ENCODE measurements at regions not wholly inside any gene's neighbourhood (a gene's known extent, or its start where the extent isn't known, plus 50 kb on each side); places are given as distances from the start of the nearest gene placed in this dataset.

DNA sequence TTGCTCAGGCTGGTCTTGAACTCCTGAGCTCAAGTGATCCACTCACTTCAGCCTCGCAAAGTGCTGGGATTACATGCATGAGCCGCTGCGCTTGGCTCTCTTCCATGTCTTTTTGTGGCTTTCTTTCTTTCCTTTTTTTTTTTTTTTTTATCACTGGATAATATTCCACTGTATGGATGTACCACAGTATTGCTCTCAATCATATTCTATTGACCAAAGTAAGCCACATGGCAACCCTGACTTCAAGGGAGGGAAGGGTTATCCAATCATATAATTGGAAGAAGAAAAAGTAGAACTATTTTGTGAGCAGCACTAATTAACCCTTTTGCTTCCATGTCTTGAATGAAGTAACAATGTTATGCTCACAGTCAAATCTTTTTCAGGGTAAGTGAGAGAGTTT is 307.0 kb upstream of the RASGRP1 start:
- H2AFZ ChIP-seq (ENCODE audit: low read depth, low read length): no peak overlapping the region
- H3K9me3 ChIP-seq (replicated peaks; ENCODE audit: control insufficient read depth, insufficient read depth, low read length): peaks cover 3% of the 10 kb centered on the region
- H3K4me3 ChIP-seq (replicated peaks in 1 of 3; ENCODE audit: insufficient read depth in 1 of 3, low read depth in 1 of 3, low read length in 3 of 3): no peak overlapping the region
- H3K9ac ChIP-seq (replicated peaks; ENCODE audit: extremely low read depth, insufficient read depth, low read length): no peak overlapping the region
- H3K27me3 ChIP-seq (ENCODE audit: control insufficient read depth in 2 of 2, insufficient read depth in 2 of 2, low read length in 2 of 2): no peaks in the 10 kb centered on the region
- H3K4me1 ChIP-seq (ENCODE audit: control insufficient read depth, extremely low read depth, insufficient read depth, low read length): peaks cover 14% of the 10 kb centered on the region
- H3K27ac ChIP-seq (ENCODE audit: insufficient read depth, low read depth, low read length): no peak overlapping the region
- no peaks in the 10 kb centered on the region for H4K20me1 ChIP-seq (replicated peaks; ENCODE audit: control insufficient read depth, extremely low read depth, insufficient read depth, low read length)
- no peaks in the 10 kb centered on the region for H3K79me2 ChIP-seq (ENCODE audit: control insufficient read depth, insufficient read depth, low read length)
- dilution Hi-C loops (cut with MboI; ENCODE audit: extremely low pct_ligation_motif_present, low sequenced_read_pairs) (no loop called here), intact Hi-C loops (cut with micrococcal nuclease) (no loop called here)
- BruUV-seq (replicated peaks): no TSS peak
- no peak for FAIRE-seq
- no peak for DNase-seq (ENCODE audit: low read depth, low spot score)
- no peak overlapping the region for H3K4me2 ChIP-seq (ENCODE audit: insufficient read depth, low read length)
- H3K9me1 ChIP-seq (replicated peaks; ENCODE audit: control insufficient read depth, extremely low read depth, insufficient read depth, low read length): no peaks in the 10 kb centered on the region
- TF ChIP-seq, protein P1, sequence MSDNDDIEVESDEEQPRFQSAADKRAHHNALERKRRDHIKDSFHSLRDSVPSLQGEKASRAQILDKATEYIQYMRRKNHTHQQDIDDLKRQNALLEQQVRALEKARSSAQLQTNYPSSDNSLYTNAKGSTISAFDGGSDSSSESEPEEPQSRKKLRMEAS (IDR thresholded peaks at IDR 0.05; ENCODE audit: insufficient read depth, insufficient read length): no peak
- no peak for TF ChIP-seq EZH2 (IDR thresholded peaks at IDR 0.05; ENCODE audit: borderline replicate concordance, low read depth, low read length, severe bottlenecking)
- no peak for TF ChIP-seq POLR2AphosphoS5 (IDR thresholded peaks at IDR 0.05; ENCODE audit: insufficient read depth, low read depth, low read length)
- TF ChIP-seq GATA2 (IDR thresholded peaks at IDR 0.05; ENCODE audit: insufficient read depth, insufficient read length, low read depth, low read length): no peak
- TF ChIP-seq, protein P2, sequence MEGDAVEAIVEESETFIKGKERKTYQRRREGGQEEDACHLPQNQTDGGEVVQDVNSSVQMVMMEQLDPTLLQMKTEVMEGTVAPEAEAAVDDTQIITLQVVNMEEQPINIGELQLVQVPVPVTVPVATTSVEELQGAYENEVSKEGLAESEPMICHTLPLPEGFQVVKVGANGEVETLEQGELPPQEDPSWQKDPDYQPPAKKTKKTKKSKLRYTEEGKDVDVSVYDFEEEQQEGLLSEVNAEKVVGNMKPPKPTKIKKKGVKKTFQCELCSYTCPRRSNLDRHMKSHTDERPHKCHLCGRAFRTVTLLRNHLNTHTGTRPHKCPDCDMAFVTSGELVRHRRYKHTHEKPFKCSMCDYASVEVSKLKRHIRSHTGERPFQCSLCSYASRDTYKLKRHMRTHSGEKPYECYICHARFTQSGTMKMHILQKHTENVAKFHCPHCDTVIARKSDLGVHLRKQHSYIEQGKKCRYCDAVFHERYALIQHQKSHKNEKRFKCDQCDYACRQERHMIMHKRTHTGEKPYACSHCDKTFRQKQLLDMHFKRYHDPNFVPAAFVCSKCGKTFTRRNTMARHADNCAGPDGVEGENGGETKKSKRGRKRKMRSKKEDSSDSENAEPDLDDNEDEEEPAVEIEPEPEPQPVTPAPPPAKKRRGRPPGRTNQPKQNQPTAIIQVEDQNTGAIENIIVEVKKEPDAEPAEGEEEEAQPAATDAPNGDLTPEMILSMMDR (IDR thresholded peaks at IDR 0.05; ENCODE audit: extremely low read depth in 1 of 2, insufficient read depth in 1 of 2, low read depth in 1 of 2, low read length in 2 of 2): no peak
- POLR2A ChIA-PET: no interaction called here
- CTCF ChIA-PET: interaction anchor here (1.0 to 1.8 kb wide), 2 partner anchors 8 to 89 kb away, joined by 3 to 5 read pairs; no protein-coding TSS in a partner anchor
- H3K36me3 ChIP-seq (ENCODE audit: control insufficient read depth in 2 of 2, extremely low read depth in 1 of 2, insufficient read depth in 2 of 2, low read length in 2 of 2): no peaks in the 10 kb centered on the region

DNA sequence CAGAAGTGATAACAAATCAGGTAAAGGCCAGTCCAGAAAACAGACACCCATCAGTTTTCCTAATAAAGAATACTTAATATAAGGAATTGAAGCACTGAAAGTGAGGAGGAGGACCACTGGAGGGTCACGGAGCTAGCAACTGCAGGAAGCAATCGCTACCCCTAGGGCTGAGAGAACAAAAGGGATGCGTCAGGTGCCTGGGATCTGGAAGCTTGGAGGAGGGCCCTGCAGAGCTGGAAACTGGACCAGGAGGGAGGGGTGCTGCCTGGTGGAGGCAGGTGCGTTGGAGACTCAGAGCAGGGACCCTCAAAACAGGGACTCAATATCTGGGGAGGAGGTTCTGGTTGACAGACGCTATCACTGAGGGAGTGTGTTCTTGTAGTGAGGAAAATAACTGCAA is 308.1 kb upstream of the RASGRP1 start:
- Histone ChIP-seq H4K20me1 (replicated peaks; ENCODE audit: control insufficient read depth, extremely low read depth, insufficient read depth, low read length) (no peaks in the 10 kb centered on the region), H3K9me1 (replicated peaks; ENCODE audit: control insufficient read depth, extremely low read depth, insufficient read depth, low read length) (no peaks in the 10 kb centered on the region), H2AFZ (ENCODE audit: low read depth, low read length) (no peak overlapping the region), H3K4me1 (ENCODE audit: control insufficient read depth, extremely low read depth, insufficient read depth, low read length) (peaks cover 12% of the 10 kb centered on the region), H3K79me2 (ENCODE audit: control insufficient read depth, insufficient read depth, low read length) (no peaks in the 10 kb centered on the region), H3K36me3 (ENCODE audit: control insufficient read depth in 2 of 2, extremely low read depth in 1 of 2, insufficient read depth in 2 of 2, low read length in 2 of 2) (no peaks in the 10 kb centered on the region), H3K4me2 (ENCODE audit: insufficient read depth, low read length) (no peak overlapping the region), H3K9ac (replicated peaks; ENCODE audit: extremely low read depth, insufficient read depth, low read length) (no peak overlapping the region), H3K9me3 (replicated peaks; ENCODE audit: control insufficient read depth, insufficient read depth, low read length) (peaks cover 3% of the 10 kb centered on the region), H3K4me3 (replicated peaks in 1 of 3; ENCODE audit: insufficient read depth in 1 of 3, low read depth in 1 of 3, low read length in 3 of 3) (no peak overlapping the region), H3K27me3 (ENCODE audit: control insufficient read depth in 2 of 2, insufficient read depth in 2 of 2, low read length in 2 of 2) (no peaks in the 10 kb centered on the region), H3K27ac (ENCODE audit: insufficient read depth, low read depth, low read length) (no peak overlapping the region)
- ChIA-PET CTCF (interaction anchor here (0.7 to 1.8 kb wide), 5 partner anchors 8 to 118 kb away, joined by 3 to 6 read pairs (median 3); no protein-coding TSS in a partner anchor), POLR2A (no interaction called here)
- FAIRE-seq (no peak), DNase-seq (ENCODE audit: low read depth, low spot score) (no peak)
- dilution Hi-C loops (cut with MboI; ENCODE audit: extremely low pct_ligation_motif_present, low sequenced_read_pairs) (no loop called here), intact Hi-C loops (cut with micrococcal nuclease) (no loop called here)
- TF ChIP-seq POLR2AphosphoS5 (IDR thresholded peaks at IDR 0.05; ENCODE audit: insufficient read depth, low read depth, low read length): no peak
- TF ChIP-seq MYC (IDR thresholded peaks at IDR 0.05; ENCODE audit: low read depth, low read length): no peak
- TF ChIP-seq, protein P1 (IDR thresholded peaks at IDR 0.05; ENCODE audit: insufficient read depth, insufficient read length): no peak
- no peak for TF ChIP-seq POLR2A (IDR thresholded peaks at IDR 0.05; ENCODE audit: low read depth, low read length)
- TF ChIP-seq, protein P2 (IDR thresholded peaks at IDR 0.05; ENCODE audit: extremely low read depth in 1 of 2, insufficient read depth in 1 of 2, low read depth in 1 of 2, low read length in 2 of 2): no peak
- TF ChIP-seq FOS (IDR thresholded peaks at IDR 0.05; ENCODE audit: borderline replicate concordance, insufficient read depth, low read length): no peak
- TF ChIP-seq GATA2 (IDR thresholded peaks at IDR 0.05; ENCODE audit: insufficient read depth, insufficient read length, low read depth, low read length): no peak
- no peak for TF ChIP-seq EZH2 (IDR thresholded peaks at IDR 0.05; ENCODE audit: borderline replicate concordance, low read depth, low read length, severe bottlenecking)
- no peak for TF ChIP-seq JUN (IDR thresholded peaks at IDR 0.05; ENCODE audit: borderline replicate concordance, insufficient read depth, insufficient read length, low read depth)
- BruUV-seq (replicated peaks): no TSS peak

Measured in endothelial cell of umbilical vein (primary cell).